Loucy (cell line): ENCODE measurements at regions not wholly inside any gene's neighbourhood (a gene's known extent, or its start where the extent isn't known, plus 50 kb on each side); places are given as distances from the start of the nearest gene placed in this dataset.

Source experiments
- EZH2phosphoT487 ChIP-seq: fragments of 200-600 bp; IDR thresholded peaks from 2 replicates; pipeline ENCODE4 v1.6.1; 2018; ENCODE audit warnings: antibody characterized with exemption, mild to moderate bottlenecking, moderate library complexity, borderline replicate concordance
- TF ChIP-seq, protein P1 (sequence below): fragments of 200-600 bp; sonication (generic); conservative IDR thresholded peaks from 2 replicates; pipeline ENCODE4 v1.5.1; 2014; ENCODE audit warnings: mild to moderate bottlenecking, antibody characterized with exemption, low read length

DNA sequence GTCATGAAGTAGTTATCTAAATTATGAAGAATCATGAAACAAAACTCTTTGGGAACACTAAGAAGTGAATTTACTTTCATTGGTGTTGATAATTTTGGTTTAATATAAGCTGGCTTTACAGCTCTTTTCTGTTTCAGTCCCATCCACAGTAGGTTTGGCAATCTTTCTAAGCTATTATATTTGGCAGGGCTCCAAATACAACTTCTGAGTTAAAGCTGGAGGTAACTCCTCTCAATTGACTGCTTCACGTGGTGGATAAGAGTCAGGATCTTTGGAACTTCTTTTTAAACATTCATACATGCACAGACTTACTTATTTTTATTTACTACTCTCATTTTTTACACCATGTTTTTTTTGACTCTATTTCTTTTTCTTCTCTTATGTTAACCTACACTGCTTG lies 106.5 kb upstream of the EPHA3 start:
- TF ChIP-seq, protein P1, sequence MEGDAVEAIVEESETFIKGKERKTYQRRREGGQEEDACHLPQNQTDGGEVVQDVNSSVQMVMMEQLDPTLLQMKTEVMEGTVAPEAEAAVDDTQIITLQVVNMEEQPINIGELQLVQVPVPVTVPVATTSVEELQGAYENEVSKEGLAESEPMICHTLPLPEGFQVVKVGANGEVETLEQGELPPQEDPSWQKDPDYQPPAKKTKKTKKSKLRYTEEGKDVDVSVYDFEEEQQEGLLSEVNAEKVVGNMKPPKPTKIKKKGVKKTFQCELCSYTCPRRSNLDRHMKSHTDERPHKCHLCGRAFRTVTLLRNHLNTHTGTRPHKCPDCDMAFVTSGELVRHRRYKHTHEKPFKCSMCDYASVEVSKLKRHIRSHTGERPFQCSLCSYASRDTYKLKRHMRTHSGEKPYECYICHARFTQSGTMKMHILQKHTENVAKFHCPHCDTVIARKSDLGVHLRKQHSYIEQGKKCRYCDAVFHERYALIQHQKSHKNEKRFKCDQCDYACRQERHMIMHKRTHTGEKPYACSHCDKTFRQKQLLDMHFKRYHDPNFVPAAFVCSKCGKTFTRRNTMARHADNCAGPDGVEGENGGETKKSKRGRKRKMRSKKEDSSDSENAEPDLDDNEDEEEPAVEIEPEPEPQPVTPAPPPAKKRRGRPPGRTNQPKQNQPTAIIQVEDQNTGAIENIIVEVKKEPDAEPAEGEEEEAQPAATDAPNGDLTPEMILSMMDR: no peak
- TF ChIP-seq EZH2phosphoT487: no peak
